NCI-H446 treated with DMSO at 0.1 percent for 48 hours (cell line): ENCODE measurements at regions not wholly inside any gene's neighbourhood (a gene's known extent, or its start where the extent isn't known, plus 50 kb on each side); places are given as distances from the start of the nearest gene placed in this dataset.
A peak's percentile ranks its signal among the peaks of the same experiment; 100 is the strongest.

Source experiments
- DNase-seq: peaks from one replicate; lab custom pipeline; 2025; lab: John Stamatoyannopoulos, UW

DNA sequence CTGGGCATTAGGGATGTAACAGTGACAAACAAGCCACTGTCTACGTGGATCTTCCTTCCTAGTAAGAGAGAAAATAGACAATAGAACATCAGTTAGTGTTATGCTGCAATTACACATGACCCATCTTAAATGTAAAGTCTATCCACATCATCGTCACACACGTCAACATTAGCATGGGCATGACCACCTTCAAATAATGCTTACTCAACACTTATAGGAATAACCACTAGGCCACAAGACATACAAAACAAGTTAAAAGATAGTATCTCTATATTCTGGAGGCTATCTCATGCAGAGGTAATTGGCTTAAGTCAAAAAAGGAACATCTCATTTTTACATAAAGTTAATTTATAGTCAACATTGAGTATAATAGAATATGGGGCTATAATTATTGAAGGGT is 156.5 kb downstream of the MOXD1 start:
- no peak for DNase-seq

DNA sequence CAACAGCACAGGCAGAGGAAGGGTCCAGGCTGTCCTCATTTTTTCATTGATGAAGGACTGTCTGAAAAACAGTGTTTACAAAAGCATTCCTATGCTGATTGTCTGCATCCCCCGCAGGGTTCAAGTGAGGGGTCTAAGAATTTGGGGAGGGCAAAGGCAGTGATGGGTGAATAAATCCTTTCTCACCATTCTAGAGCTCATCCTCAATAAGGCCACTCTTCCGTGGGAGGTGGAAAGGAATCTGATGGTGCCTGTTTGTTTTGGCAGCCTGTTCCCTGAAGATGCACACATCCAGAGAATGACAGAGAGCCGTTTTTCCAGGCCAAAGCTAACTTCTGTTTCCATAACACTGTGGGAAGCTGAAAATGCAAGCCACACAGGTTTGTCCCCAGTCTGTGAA is 164.5 kb downstream of the MOXD1 start:
- no peak for DNase-seq

DNA sequence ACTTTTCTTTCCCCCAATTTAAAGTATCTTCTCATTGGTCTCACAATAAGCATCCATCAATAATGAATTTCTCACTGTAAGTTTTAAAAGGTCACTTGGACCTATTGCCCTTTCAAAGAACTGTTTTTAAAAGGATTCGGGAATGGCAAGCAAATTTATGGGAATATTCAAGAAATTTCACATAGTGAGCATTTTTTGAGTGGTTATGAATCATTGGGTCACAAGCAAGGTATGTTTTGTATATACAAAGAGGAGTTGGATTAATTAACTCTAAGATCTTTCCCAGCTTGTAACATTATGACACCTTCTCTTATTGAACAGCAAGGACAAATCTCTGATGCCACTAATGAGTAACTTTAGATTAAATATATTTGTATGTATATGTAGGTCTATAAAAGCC is 165.0 kb downstream of the MOXD1 start:
- DNase-seq, result no peak

DNA sequence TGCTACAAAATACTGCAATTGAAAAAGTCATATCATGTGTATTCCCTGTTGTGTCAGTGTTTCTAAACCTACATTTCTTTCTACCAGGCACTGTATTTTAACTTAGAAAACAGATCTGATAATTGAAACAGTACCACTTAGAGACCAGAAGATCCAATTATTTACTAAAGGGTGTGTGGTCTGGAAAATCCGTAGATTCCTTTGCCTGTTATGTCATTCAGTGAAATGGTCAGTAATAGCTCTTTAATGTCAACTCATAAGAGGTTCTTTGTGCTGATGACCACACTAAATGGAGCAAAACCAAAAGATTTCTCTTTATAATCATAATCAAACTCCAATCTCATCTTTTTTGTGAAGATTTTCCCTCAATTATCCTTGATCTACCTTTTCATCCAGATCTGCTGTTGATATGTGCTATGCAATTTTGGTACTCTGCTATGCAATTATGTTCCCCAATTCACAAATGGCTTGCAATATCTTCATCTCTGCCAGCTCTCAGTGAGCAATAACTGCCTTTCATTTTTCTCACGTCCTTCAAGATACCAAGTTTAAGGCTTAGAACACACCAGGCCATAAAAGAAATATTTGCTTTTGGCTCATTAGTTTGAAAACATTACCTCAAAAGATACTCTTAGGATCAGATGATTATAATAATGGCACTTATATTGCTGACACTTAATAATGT is 165.5 kb downstream of the MOXD1 start:
- DNase-seq, result no peak

DNA sequence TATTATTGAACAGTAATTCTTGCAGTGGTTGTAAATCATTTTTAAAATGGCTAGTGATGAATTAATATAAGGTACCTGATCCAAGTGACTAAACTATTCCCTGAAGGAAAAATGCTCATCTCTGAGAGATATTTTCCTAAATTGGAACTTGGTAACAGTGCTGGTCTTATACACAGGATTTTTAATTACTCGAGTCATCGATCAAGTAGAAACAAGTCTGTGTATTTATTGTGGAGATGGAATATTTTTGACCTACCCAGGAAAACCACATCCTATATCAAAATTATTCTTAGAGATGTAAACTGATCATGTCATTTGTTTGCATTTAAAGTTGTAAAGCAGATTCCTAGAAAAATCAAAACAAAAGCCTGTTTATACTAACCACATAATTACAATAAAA is 166.9 kb downstream of the MOXD1 start:
- DNase-seq, result no peak

DNA sequence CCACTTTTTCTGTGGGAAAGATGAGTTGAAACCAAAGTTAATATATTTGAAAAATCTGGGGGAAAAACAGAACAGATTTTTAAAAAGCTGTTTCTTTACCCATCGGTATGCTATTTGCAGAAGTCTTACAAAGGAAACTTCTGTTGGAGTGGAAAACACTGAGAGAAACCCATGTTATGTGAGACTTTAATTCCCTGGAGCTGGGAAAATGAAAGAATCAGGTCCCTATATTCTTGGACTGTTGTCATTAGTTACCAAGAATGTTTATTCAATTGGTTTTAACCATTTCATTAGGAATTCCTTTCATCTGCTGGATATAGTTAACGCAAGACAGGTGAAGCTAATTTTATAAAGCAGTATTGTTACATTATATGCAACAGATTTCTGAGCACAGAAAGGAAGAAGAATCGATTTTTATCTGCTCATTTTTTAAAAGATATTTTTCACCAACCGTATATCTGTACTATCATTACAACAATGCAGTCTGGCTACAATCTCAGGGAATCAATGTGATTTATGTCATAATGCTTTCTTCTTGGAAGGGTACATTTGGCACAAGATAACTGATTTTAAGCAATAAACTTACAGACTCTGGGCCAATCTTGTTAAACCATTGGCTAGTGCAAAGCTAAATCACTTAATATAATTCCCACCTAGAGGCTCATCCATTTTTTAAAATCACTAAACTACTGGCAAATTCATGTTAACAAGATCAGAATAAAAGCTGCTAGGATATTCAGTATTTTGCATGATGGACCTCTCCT is 170.0 kb downstream of the MOXD1 start:
- no peak for DNase-seq

DNA sequence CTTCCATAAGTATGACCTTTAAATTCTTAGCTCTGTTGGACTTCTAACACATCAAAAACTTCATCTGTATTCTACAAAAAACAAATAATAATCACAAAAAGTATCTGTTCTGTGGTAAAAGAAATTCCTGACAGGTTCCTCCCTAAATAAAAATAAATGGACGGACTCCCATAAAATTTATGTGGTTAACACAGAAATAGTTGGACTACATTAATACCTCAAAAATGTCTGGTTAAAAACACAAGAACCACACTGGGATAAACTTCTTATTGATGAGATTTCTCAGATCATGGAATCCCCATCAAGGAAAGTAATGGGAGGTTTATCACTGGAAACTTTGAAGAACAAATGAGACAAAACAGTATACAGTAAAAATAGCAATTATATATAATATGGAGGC is 172.4 kb downstream of the MOXD1 start:
- DNase-seq, result no peak

DNA sequence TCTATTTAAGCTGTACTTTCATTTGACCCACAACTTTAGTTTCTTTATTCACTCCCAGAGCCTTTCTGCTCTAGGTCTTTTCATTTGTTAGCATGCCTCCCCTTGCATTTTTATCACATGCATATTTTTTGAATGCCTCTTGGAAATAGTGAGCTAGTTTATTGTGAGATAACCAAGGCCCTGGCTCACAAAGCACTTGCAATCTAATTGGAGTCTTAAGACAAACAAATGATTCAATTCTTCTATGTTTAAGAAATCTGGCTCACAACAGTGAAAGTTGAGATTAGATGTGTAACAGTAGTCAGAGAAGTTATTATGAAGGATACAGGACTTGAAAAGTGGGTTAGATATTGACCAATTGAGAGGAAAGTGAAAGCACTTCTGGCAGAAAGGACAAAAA is 173.4 kb downstream of the MOXD1 start:
- DNase-seq, result no peak

DNA sequence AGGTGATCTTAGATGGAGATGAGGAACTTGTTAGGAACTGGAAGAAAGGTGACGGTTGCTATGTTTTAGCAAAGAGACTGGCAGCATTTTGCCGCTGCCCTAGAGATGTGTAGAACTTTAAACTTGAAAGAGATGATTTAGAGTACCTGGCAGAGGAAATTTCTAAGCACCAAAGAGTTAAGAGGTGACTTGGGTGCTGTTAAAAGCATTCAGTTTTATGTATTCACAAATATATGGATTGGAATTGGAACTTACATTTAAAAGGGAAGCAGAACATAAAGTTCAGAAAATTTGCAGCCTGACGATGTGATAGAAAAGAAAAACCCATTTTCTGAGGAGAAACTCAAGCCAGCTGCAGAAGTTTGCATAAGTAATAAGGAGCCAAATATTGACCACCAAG is 176.3 kb downstream of the MOXD1 start:
- no peak for DNase-seq

DNA sequence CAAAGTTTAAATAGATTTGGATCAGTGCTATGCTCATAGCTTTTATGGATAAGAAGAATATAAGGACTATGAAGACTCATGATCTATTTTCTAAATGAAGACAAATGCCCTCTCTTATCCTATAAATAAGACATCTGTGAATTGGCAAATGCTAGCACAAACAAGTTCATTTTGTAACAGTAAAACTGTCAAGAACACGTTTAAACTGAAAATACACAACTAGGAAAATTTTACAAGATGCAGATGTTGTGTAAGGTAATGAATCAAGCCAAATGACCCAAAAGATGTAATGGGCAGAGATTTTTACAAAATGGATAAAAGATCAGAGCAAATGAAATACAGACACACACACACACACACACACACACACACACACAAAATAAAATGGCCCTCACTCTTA is 180.5 kb downstream of the MOXD1 start:
- DNase-seq, result no peak

DNA sequence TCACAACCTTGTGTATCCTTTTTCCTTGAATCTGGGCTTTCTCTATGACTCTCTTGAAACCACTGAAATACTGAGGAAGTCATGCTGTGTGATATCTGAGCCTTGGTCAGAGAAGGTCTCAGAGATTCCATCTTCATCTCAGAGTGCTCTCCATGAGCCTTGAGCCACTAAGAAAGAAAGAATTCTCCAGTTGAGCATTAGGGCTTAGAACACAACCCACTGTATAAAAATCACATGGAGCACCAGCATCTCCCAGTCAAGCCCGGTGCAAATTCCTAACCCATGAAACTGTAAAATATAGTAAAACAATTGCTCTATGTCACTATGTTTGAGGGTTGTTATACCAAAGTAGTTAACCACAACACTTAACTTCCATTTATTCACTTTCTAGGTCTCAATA is 181.4 kb downstream of the MOXD1 start:
- DNase-seq, result no peak

DNA sequence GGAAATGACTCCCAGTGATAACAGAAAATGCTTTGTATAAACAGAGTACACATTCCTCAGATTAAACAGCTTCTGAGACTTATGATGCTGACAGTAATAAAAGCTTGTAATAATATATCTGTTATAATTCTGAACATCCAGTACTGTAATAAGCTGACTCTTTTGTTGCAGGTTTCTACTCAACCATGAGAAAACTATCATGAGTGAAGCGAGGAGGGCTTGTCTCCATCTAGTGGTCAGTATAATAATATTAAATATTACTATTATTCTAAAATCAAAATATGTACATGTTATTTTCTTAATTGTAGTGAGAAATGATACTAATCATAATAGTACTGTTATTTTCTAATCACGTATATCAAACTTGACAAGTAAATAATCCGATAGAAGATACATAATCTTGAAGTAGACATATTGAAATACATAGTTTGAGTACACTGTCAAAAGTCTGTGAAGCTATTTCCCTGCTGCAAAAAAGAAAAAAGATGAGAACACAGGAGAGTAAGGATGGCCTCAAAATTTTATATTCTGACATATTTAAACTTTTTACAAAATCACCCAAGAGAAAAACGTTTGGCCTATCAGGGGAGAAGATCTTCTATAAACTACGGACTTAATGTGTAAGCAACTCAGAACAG is 183.1 kb downstream of the MOXD1 start:
- peak; percentile 3 for DNase-seq

DNA sequence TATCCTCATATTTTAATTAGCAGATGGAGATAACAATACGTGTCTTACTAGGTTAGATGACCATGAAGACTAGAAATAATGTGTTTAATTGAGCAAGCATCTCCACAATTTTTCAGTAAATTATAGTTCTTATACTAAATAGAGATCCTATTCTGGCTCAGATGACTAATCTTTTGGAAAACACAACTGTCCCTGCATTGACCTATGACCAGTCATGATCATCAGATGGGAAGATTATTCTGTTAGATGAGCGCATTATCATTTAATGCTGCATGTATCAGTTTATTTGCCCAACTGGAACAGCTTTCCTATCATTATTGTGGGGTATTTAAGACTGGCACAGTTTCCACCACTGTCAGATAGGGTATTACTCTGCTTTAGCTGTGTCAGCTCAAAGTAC is 185.5 kb downstream of the MOXD1 start:
- no peak for DNase-seq

DNA sequence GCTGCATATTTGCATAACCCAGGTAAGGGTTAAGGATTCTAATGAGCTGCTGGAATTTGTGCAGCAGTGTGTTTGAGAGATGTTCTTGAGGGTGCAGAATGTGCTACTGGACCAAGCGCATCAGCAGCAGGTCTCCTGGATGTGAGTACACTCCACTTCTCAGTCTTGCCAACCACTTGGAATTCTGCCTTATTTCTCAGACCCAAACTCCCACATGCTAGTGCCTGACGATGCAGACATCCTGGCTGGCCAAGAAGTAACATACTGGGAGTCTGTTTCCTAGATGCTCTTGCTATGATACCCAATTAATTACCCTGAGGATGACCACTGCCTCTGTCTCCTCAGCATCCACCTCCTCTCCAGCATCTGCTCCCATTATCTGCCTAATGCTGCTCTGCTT is 186.6 kb downstream of the MOXD1 start:
- peak; percentile 47 for DNase-seq

DNA sequence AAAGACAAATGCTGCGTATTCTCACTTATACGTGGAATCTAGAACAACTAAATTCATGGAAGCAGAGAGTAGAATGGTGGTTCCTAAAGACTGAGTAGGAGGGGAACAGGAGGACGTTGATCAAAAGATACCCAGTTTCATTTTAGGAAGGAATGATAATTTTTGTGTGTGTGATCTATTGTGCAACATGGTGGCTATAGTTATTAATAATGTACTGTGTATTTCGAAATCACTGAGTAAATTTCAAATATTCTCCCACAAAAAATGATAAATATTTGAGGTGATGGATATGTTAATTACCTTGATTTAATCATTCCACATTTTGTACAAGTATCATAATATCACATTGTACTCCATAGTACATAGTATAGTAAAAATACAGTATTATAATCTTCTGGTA is 187.5 kb downstream of the MOXD1 start:
- DNase-seq, result no peak

DNA sequence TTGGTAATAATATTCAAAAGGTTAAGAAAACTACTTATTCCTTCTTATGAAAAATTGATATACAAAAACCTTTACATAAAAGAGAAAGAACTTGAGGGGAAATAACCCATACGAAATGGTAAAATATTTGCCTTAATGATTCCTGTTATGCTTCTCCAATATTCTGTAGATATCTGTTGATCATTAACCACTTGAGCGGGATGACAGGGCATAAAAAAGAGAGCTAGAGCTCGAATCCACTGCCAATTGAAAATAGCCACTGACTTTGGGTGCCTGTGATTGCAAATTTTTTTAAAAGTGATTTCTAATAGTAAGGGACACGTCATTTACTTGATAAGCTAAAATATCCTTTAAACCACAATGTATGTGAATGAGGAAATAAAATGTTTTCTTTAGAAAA is 188.1 kb downstream of the MOXD1 start:
- no peak for DNase-seq

DNA sequence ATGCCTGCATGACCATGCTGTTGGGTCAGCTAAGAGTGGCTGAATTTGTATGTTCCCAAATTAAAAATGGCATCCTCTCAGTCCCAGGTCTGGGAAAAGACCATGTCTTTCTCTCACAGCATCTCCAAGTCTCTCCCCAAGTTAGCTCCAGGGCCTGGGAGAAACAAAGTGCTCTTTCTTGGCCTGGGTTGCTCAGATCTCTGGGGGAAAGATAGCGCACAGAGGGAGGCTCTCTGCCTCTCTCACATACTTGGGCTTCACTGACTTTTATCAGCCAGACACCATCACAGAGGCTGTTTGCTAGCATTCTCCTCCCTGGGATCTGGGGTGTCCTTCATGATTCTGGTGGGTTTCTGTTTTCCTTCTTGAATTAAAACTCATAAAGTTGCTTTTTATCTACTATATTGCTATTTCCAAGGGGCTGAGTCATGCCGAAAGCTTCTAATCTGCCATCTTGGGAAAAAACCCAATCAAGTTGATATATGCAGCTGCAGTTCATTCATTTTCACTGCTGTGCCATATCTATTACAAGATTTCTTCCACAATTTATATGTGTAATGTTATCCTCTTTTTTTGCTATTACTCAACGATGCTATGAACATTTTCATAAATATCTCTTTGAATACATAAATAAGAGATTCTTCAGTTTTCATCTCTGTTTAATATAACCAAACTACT is 190.2 kb downstream of the MOXD1 start:
- no peak for DNase-seq

DNA sequence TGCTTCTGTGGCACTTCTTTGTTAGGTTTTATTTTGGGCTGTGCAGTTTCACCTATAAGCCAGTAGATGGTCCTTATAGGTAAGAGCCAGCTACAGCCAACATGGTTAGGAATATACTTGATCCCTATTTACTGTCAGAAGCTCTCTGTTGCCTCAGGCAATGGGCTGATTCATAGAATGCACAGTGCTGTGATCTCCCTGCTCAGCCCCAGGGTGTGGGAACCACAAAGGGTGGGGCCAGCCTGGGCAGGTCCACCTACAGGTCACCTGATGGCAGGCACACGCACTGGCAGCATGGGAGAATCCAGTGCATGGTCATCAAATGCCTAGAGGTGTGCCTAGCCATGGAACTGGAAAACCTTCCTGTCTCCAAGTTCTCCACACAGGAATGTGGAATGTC is 191.9 kb downstream of the MOXD1 start:
- no peak for DNase-seq

DNA sequence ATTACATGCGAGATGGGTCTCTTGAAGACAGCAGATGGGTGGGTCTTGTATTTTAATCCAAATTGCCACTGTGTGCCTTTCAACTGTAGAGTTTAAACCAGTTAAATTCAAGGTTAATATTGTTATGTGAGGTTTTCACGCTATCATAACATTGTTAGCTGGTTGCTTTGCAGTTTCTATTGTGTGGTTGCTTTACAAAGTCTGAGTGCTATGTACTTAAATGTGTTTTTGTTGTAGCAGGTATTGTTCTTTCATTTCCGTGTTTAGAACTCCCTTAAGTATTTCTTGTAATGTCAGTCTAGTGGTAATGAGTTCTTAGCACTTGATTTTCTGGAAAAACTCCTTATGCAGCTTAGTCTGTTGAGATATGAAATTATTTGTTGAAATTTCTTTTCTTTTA is 193.3 kb downstream of the MOXD1 start:
- no peak for DNase-seq

DNA sequence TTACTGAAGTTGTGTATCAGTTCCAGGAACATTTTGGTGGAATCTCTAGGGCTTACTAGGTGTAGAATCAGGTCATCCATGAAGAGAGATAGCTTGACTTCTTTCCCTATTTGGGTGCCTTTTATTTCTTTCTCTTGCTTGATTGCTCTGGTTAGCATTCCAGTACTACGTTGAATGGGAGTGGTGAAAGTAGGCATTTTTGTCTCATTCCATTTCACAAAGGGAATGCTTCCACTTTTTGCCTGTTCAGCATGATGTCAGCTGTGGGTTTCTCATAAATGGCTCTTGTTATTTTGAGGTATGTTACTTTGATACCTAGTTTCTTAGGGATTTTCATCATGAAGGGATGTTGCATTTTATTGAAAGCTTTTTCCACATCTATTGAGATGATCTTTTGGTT is 195.3 kb downstream of the MOXD1 start:
- DNase-seq, result no peak

DNA sequence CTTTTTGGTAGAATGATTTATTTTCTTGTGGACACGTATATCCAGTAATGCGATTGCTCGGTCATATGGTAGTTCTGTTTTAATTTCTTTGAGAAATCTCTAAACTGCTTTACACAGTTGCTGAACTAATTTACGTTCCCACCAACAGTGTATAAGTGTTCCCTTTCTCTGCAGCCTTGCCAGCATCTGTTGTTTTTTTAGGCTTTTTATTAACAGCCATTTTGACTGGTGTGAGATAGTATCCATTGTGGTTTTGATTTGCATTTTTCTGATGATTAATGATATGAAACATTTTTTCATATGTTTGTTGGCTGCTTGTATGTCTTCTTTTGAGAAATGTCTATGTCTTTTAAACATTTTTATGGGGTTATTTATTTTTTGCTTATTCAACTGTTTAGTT is 196.7 kb downstream of the MOXD1 start:
- DNase-seq, result no peak

DNA sequence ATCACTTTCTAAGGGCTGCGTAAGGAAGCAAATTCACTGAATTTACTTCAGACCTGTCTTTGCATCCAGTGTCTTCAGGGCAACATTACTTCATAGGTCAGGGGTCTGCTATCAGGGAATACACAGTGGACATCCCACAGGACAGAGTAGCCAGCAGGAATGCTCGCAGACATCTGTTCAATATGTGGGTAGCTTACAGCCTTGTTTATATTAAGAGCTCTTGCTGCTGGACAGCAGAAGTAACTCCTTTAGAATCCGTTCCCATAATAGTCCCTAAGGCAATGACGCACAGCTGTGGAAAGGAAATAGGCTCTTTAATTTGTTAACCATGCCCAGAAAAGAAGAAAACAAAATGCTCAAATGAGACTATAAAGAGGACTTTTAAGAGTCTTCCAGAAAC is 198.7 kb downstream of the MOXD1 start:
- DNase-seq, result no peak

DNA sequence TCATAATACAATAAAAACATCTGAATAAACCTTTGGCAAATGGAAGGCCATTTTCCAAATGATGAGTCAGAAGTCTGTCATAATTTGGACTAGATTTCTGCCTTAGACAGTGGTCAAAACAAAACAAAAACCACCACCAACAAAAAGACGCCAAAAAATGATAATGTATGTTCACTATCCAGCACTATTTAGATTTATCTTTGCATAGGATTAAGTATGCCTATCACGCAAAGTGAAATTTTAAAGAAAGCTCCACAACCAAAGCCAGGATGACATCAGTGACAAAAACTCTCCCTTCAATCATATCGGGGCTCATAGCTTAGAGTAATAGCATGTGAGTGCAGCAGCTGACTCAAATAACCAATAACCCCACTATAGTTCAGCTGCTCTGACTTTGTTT is 201.9 kb downstream of the MOXD1 start:
- DNase-seq, result no peak
